HepG2 (cell line): ENCODE measurements at regions not wholly inside any gene's neighbourhood (a gene's known extent, or its start where the extent isn't known, plus 50 kb on each side); places are given as distances from the start of the nearest gene placed in this dataset.

Source experiments
- ATAC-seq: fragments of 200-7000 bp; cut with Tn5 transposase; 3 replicates; pipeline ENCODE4 v1.9.1; 2020; ENCODE audit warnings: mild to moderate bottlenecking, moderate library complexity
- BruUV-seq: library from RNA; stranded (reverse); fragments of 400-500 nt; replicated peaks from 2 replicates; lab custom pipeline; 2021; lab: Mats Ljungman, UMichigan
- CTCF ChIA-PET: fragments of 300-600 bp; formaldehyde crosslinking; extraction: SDS; loops from one replicate; lab custom pipeline; 2021; ENCODE audit warnings: low total read pairs, inconsistent platforms, low intra/inter-chr PET ratio; lab: Yijun Ruan, JAX
- POLR2A ChIA-PET: fragments of 350-600 bp; sonication (Branson Sonifier 250); formaldehyde crosslinking; loops from one replicate; lab custom pipeline; 2020; ENCODE audit warnings: antibody characterized with exemption, inconsistent platforms; lab: Yijun Ruan, JAX
- DNase-seq: peaks from one replicate; pipeline ENCODE4 v3.0.0-alpha.2; 2015; ENCODE audit warnings: low spot score
- FAIRE-seq: peaks from 3 replicates; lab custom pipeline; 2011; peaks lifted over from hg19 to GRCh38; lab: Jason Lieb, UNC
- H2AFZ ChIP-seq: one replicate; pipeline ENCODE4 v1.6.1; 2011; ENCODE audit warnings: low read length, inconsistent platforms
- H3K27ac ChIP-seq: fragments of 300-600 bp; 3 replicates; pipeline ENCODE4 v1.8.0; 2011; ENCODE audit warnings: mixed run types, mild to moderate bottlenecking, mixed read lengths, low read length, inconsistent platforms; ENCODE audit not compliant: insufficient read depth; ENCODE audit errors: extremely low read length
- H3K27me3 ChIP-seq, 2 experiments: fragments of 200-600 bp in 1 of 2; 2 replicates in 1 of 2; 3 replicates in 1 of 2; pipeline versions ENCODE4 v1.6.0 to v1.8.0; 2011; ENCODE audit warnings: low read length in 2 of 2, mild to moderate bottlenecking in 2 of 2, moderate library complexity in 2 of 2, inconsistent platforms in 1 of 2; ENCODE audit not compliant: insufficient read depth in 2 of 2, control insufficient read depth in 1 of 2
- H3K36me3 ChIP-seq, 2 experiments: fragments of 200-600 bp in 1 of 2; replicated peaks in 1 of 2; 2 replicates in 1 of 2; 3 replicates in 1 of 2; pipeline versions ENCODE4 v1.5.1 to v1.8.0; 2011; ENCODE audit warnings: low read length in 2 of 2, inconsistent platforms in 1 of 2; ENCODE audit not compliant: insufficient read depth in 2 of 2, control insufficient read depth in 1 of 2
- H3K4me1 ChIP-seq: 2 replicates; pipeline ENCODE4 v1.5.1; 2012; ENCODE audit warnings: low read length, inconsistent platforms; ENCODE audit not compliant: insufficient read depth
- H3K4me2 ChIP-seq: 2 replicates; pipeline ENCODE4 v1.6.0; 2011; ENCODE audit warnings: low read depth, low read length, inconsistent platforms
- H3K4me3 ChIP-seq, 3 experiments: fragments of 200-600 bp in 1 of 3; sonication (generic), shearing (Covaris generic) in 1 of 3; replicated peaks in 1 of 3; 2 replicates each; pipeline ENCODE4 v1.5.1; 2011 to 2016; ENCODE audit warnings: low read length in 3 of 3, inconsistent platforms in 2 of 3, low read depth in 2 of 3, mild to moderate bottlenecking in 2 of 3, control low read depth in 1 of 3, mixed read lengths in 1 of 3; ENCODE audit not compliant: insufficient read depth in 1 of 3
- H3K79me2 ChIP-seq: one replicate; pipeline ENCODE4 v1.6.1; 2011; ENCODE audit warnings: low read length, inconsistent platforms; ENCODE audit not compliant: insufficient read depth
- H3K9ac ChIP-seq: 2 replicates; pipeline ENCODE4 v1.6.0; 2011; ENCODE audit warnings: mild to moderate bottlenecking, low read depth, low read length, inconsistent platforms; ENCODE audit not compliant: insufficient read depth
- H3K9me3 ChIP-seq: 2 replicates; pipeline ENCODE4 v1.5.1; 2012; ENCODE audit warnings: mild to moderate bottlenecking, low read length
- H4K20me1 ChIP-seq: 2 replicates; pipeline ENCODE4 v1.6.0; 2011; ENCODE audit warnings: inconsistent platforms, mild to moderate bottlenecking, low read length, moderate library complexity; ENCODE audit not compliant: insufficient read depth
- ARNT ChIP-seq: fragments of 450-650 bp; IDR thresholded peaks from 2 replicates; pipeline ENCODE4 v1.6.1; 2017
- ETV6 ChIP-seq: sonication (generic); formaldehyde crosslinking; conservative IDR thresholded peaks from 2 replicates; pipeline ENCODE4 v1.4.0; 2020; ENCODE audit warnings: missing genetic modification reagents
- JARID2 ChIP-seq: sonication (generic); formaldehyde crosslinking; IDR thresholded peaks from 2 replicates; pipeline ENCODE4 v1.8.1; 2023; ENCODE audit warnings: missing genetic modification reagents, inconsistent platforms; ENCODE audit not compliant: insufficient replicate concordance
- MAF1 ChIP-seq: sonication (generic); formaldehyde crosslinking; IDR thresholded peaks from 2 replicates; pipeline ENCODE4 v1.5.0; 2020; ENCODE audit warnings: missing genetic modification reagents, borderline replicate concordance
- NFATC3 ChIP-seq: sonication (generic); formaldehyde crosslinking; IDR thresholded peaks from 2 replicates; pipeline ENCODE4 v1.5.1; 2020; ENCODE audit warnings: mild to moderate bottlenecking, missing genetic modification reagents
- NR3C1 ChIP-seq: sonication (generic); formaldehyde crosslinking; IDR thresholded peaks from 2 replicates; pipeline ENCODE4 v1.4.0; 2020; ENCODE audit warnings: missing genetic modification reagents
- PCBP1 ChIP-seq: fragments of 200-400 bp; formaldehyde crosslinking; IDR thresholded peaks from 2 replicates; pipeline ENCODE4 v1.6.1; 2017; ENCODE audit warnings: mild to moderate bottlenecking, low read depth, low read length, borderline replicate concordance
- SALL2 ChIP-seq: sonication (generic); formaldehyde crosslinking; IDR thresholded peaks from 2 replicates; pipeline ENCODE4 v1.8.1; 2023; ENCODE audit warnings: mild to moderate bottlenecking, missing genetic modification reagents, inconsistent platforms
- USF2 ChIP-seq, 2 experiments: sonication (generic) in 1 of 2; formaldehyde crosslinking in 1 of 2; IDR thresholded peaks; 2 replicates each; pipeline versions ENCODE4 v1.5.1 to v1.6.1; 2011 to 2020; ENCODE audit warnings: borderline replicate concordance in 1 of 2, low read depth in 1 of 2, low read length in 1 of 2, mild to moderate bottlenecking in 1 of 2, missing genetic modification reagents in 1 of 2, moderate library complexity in 1 of 2
- ZBTB26 ChIP-seq: IDR thresholded peaks from 2 replicates; pipeline ENCODE4 v1.6.1; 2016; ENCODE audit warnings: missing compliant biosample characterization, missing genetic modification reagents, borderline replicate concordance
- ZNF235 ChIP-seq: sonication (generic); formaldehyde crosslinking; IDR thresholded peaks from 2 replicates; pipeline ENCODE4 v1.8.1; 2023; ENCODE audit warnings: mild to moderate bottlenecking, missing genetic modification reagents, borderline replicate concordance
- ZNF414 ChIP-seq: sonication (generic); formaldehyde crosslinking; IDR thresholded peaks from 2 replicates; pipeline ENCODE4 v1.5.0; 2020; ENCODE audit warnings: missing genetic modification reagents
- ZNF605 ChIP-seq: sonication (generic); formaldehyde crosslinking; IDR thresholded peaks from 2 replicates; pipeline ENCODE4 v1.8.0; 2022; ENCODE audit warnings: mild to moderate bottlenecking, missing genetic modification reagents
- ZNF7 ChIP-seq: IDR thresholded peaks from 2 replicates; pipeline ENCODE4 v1.6.1; 2016; ENCODE audit warnings: missing biosample characterization, missing genetic modification reagents
- ZNF841 ChIP-seq: sonication (generic); formaldehyde crosslinking; IDR thresholded peaks from 2 replicates; pipeline ENCODE4 v1.8.1; 2023; ENCODE audit warnings: missing genetic modification reagents, borderline replicate concordance
- ZNF850 ChIP-seq: sonication (generic); formaldehyde crosslinking; conservative IDR thresholded peaks from 2 replicates; pipeline ENCODE4 v1.9.0; 2021; ENCODE audit warnings: mild to moderate bottlenecking, missing genetic modification reagents
- WGBS: methylation state at CpG from one replicate; pipeline ENCODE4 v1.1.6; 2017; ENCODE audit warnings: low lambda C conversion rate; 5-methylcytosine and 5-hydroxymethylcytosine counted together
- in situ Hi-C: cut with HindIII; loops from 2 replicates; pipeline ENCODE4 v1.10.0; 2017; ENCODE audit warnings: low pct_unique_long_range_greater_than_20kb; ENCODE audit not compliant: extremely low pct_ligation_motif_present
- intact Hi-C: fragments of 100-400 bp; cut with micrococcal nuclease; formaldehyde crosslinking; loops from one replicate; pipeline ENCODE4 v1.10.0; 2022; ENCODE audit not compliant: unreplicated experiment
- TF ChIP-seq, protein P1 (sequence below): sonication (generic); formaldehyde crosslinking; IDR thresholded peaks from 2 replicates; pipeline ENCODE4 v1.5.1; 2020; ENCODE audit warnings: missing genetic modification reagents, mild to moderate bottlenecking, borderline replicate concordance
- TF ChIP-seq, protein P2 (sequence below): sonication (generic); formaldehyde crosslinking; IDR thresholded peaks from 2 replicates; pipeline ENCODE4 v1.4.0; 2020; ENCODE audit warnings: mild to moderate bottlenecking, missing genetic modification reagents

GRCh38 chr1:208756339-208756981 lies 512.3 kb upstream of the PLXNA2 start:
- 23% methylated on average over 6 of the region's 6 CpGs for WGBS
- H3K4me1 ChIP-seq = no peaks in the 10 kb centered on the region
- H4K20me1 ChIP-seq = no peaks in the 10 kb centered on the region
- no peak overlapping the region for H3K27ac ChIP-seq
- ATAC-seq (no peak), DNase-seq (no peak), FAIRE-seq (no peak)
- H3K27me3 ChIP-seq = no peaks in the 10 kb centered on the region
- BruUV-seq = no TSS peak
- H3K4me3 ChIP-seq = no peak overlapping the region
- no peak overlapping the region for H2AFZ ChIP-seq
- POLR2A ChIA-PET = no interaction called here
- no peak overlapping the region for H3K4me2 ChIP-seq
- CTCF ChIA-PET = no interaction called here
- H3K9me3 ChIP-seq = 0 out of 2 replicates have a peak, but pooled peaks cover 4% of the 10 kb centered on the region
- in situ Hi-C loops = no loop called here
- H3K79me2 ChIP-seq = no peaks in the 10 kb centered on the region
- no peaks in the 10 kb centered on the region for H3K36me3 ChIP-seq
- no peak overlapping the region for H3K9ac ChIP-seq
- intact Hi-C loops = no loop called here
- TF ChIP-seq ZNF7 = no peak
- no peak for TF ChIP-seq ETV6 (CRISPR knock-in tag)
- no peak for TF ChIP-seq ZNF850
- TF ChIP-seq, protein P1, sequence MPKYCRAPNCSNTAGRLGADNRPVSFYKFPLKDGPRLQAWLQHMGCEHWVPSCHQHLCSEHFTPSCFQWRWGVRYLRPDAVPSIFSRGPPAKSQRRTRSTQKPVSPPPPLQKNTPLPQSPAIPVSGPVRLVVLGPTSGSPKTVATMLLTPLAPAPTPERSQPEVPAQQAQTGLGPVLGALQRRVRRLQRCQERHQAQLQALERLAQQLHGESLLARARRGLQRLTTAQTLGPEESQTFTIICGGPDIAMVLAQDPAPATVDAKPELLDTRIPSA = no peak
- TF ChIP-seq JARID2 (CRISPR knock-in tag) = no peak
- no peak for TF ChIP-seq NFATC3 (CRISPR knock-in tag)
- no peak for TF ChIP-seq NR3C1 (CRISPR knock-in tag)
- TF ChIP-seq ARNT = no peak
- no peak for TF ChIP-seq ZNF414 (CRISPR knock-in tag)
- TF ChIP-seq ZNF841 (CRISPR knock-in tag) = no peak
- no peak for TF ChIP-seq ZBTB26 (CRISPR knock-in tag)
- TF ChIP-seq ZNF235 (CRISPR knock-in tag) = no peak
- no peak for TF ChIP-seq ZNF605 (CRISPR knock-in tag)
- no peak for TF ChIP-seq MAF1 (CRISPR knock-in tag)
- no peak for TF ChIP-seq USF2 (IDR thresholded peaks at IDR 0.05; ENCODE audit: low read depth, low read length)
- TF ChIP-seq USF2 (CRISPR knock-in tag; IDR thresholded peaks at IDR 0.05; ENCODE audit: borderline replicate concordance) = no peak
- TF ChIP-seq, protein P2, sequence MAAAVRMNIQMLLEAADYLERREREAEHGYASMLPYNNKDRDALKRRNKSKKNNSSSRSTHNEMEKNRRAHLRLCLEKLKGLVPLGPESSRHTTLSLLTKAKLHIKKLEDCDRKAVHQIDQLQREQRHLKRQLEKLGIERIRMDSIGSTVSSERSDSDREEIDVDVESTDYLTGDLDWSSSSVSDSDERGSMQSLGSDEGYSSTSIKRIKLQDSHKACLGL = no peak
- no peak for TF ChIP-seq SALL2
- TF ChIP-seq PCBP1 = no peak
